CD4-positive, alpha-beta T cell treated with Interferon gamma for 1 hour (primary cell): ENCODE measurements at regions not wholly inside any gene's neighbourhood (a gene's known extent, or its start where the extent isn't known, plus 50 kb on each side); places are given as distances from the start of the nearest gene placed in this dataset.

Experiments used
- DNase-seq: peaks from one replicate; pipeline ENCODE4 v3.0.0-alpha.2; 2020

- no peak for DNase-seq
Observed at GRCh38 chr12:90301095-90301494, 592.5 kb upstream of the ATP2B1 start.

- DNase-seq, result no peak
Observed at GRCh38 chr12:90299666-90300065, 591.0 kb upstream of the ATP2B1 start.

DNA sequence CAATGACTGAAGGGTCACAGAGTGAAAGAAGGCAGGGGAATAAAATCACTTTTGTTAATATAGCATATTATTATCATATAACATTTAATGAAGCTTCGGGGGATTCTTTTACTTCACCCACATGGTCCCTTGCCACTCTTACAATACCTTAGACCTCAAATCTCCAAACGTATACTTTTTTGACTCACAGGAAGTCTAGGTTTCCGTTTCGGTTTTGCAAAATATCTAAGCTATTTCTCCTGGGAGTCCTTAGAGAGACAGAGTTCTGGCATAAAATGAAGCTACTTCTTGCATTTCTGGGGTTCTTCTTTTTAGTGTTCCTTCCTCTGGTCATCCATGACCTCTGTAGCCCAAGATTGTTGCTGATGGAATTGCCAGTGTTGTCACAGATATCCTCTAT lies 590.5 kb upstream of the ATP2B1 start:
- DNase-seq, result no peak

- no peak for DNase-seq
Observed at GRCh38 chr12:90298289-90298948, 589.8 kb upstream of the ATP2B1 start.

DNA sequence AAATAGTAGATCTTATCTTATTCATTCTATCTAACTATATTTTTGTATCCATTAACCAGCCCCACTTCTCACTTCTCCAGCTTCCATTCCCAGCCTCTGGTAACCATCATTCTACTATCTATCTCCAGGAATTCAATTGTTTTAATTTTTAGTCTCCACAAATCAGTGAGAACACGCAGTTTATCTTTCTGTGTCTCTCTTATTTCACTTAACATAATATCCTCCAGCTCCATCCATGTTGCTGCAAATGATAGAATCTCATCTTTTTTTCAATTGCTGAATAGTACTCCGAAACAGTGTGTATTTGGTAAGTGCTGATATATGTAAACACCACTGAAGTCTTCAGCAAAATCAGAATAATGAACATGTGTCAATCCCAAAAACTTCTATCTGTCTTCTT lies 587.2 kb upstream of the ATP2B1 start:
- DNase-seq, result no peak

DNA sequence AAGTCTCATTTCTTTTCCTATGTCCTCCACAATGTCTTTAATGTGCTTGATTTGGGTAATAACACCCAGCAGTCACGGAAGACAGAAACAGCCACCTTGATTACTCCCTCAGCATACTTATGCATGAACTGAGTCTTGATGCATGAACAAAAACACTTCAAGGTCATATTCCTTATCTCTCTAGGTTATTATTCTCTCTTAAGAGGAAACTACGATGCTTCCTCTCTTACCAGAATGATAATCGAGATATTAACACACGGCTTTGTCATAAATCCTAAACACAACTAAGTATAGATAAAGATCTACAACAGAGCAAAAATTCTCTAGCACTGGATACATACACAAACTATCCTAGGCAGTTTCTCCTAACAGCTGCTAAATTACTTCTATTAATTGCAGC lies 583.5 kb upstream of the ATP2B1 start:
- no peak for DNase-seq

DNA sequence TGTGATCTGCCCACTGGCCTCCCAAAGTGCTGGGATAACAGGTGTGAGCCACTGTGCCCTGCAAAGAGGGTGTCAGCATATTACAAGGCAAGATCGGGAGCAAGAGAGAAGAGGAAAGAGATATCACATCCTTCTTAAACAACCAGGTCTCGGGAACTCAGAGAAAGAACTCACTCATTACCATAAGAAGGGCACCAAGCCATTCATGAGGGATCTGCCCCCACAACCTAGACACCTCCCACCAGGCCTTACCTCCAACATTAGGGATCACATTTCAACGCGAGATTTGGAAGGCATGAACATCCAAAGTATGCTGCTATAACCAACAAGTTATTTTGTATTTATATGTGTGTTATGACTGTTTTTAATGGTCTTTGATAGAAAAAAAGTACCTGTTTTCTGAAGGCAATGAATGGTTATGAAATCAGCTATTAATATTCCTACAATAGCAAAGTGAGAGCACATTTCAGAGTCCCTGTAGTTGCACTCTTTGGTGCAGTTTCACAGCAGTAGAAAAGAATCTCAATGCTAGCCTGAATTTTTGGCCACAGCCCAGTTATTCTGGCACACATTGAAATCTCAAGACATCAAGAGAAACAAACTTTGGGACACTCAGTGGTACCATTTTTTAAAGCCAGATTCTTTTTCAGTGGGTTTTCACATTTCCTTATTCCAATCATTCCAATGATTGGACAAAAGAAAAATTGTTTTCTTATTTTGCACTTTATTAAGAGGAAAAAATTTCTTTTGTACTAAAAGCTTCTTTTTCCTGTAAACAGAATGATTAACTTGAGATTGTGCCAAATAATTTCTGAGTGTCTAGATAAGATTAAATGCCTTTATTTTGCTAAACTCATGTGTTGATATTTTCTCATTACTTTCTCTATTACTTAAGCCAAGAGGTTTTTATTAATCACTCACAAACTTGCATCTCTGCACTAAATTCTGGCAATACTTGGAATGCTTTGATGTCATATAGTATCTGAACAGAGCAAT lies 582.6 kb upstream of the ATP2B1 start:
- no peak for DNase-seq

- no peak for DNase-seq
Observed at GRCh38 chr12:90287585-90287984, 578.9 kb upstream of the ATP2B1 start.

DNA sequence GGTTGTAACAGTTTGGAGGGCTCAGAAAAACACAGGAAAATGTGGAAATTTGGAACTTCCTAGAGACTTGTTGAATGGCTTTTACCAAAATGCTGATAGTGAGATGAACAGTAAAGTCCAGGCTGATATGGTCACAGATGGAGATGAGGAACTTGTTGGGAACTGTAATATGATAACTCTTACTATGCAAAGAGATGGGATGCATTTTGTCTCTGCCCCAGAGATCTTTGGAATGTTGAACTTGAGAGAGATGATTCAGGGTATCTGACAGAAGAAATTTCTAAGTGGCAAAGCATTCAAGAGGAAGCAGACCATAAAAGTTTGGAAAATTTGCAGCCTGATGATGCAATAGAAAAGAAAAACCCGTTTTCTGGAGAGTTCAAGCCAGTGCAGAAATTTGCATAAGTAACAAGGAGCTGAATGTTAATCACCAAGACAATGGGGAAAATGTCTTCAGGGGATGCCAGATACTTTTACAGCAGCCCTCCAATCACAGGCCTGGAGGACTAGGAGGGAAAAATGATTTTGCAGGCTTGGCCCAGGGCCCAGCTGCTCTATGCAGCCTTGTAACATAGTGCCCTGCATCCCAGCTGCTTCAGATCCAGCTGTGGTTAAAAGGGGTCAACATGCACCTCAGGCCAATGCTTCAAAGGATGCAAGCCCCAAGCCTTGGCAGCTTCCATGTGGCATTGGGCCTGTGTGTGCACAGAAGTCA lies 572.7 kb upstream of the ATP2B1 start:
- DNase-seq, result no peak

DNA sequence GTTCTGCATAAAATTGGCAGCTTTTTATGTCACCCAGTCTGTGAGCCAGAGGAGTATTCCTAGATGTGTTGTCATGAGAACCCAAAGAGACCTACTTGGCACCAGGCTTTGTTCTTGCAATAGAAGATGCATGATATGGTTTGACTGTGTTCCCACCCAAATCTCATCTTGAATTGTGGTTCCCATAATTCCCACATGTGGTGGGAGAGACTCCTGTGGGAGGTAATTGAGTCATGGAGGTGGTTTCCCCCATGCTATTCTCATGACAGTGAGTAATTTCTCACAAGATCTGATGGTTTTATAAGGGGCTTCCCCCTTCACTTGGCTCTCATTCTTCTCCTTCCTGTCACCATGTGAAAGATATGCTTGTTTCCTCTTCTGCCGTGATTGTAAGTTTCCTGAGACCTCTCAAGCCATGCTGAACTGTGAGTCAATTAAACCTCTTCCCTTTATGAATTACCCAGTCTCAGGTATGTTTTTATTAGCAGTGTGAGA lies 572.0 kb upstream of the ATP2B1 start:
- DNase-seq, result no peak

GRCh38 chr12:90280033-90280432 lies 571.4 kb upstream of the ATP2B1 start:
- DNase-seq, result no peak

- no peak for DNase-seq
Observed at GRCh38 chr12:90275088-90275487, 566.5 kb upstream of the ATP2B1 start.

- no peak for DNase-seq
Observed at GRCh38 chr12:90274407-90274806, 565.8 kb upstream of the ATP2B1 start.

DNA sequence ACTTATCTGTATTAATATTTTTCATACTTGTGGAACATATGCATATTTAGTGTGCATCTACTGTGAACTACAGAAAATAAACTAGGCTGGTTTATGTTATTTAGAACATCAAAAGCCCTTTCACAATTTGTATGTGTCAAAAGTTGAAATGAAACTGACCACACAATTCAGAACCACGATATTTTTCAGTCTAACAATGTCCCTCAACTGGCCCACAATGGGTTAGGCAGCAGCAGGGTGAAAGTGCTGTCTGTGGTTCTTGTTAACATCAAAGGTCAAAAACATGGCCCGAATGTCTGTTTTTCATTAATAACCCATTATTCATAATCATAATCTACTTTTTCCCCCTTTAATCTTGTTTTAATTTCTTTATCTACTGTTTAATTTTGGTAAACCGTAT lies 559.9 kb upstream of the ATP2B1 start:
- DNase-seq, result no peak

- no peak for DNase-seq
Observed at GRCh38 chr12:90262251-90262650, 553.6 kb upstream of the ATP2B1 start.

DNA sequence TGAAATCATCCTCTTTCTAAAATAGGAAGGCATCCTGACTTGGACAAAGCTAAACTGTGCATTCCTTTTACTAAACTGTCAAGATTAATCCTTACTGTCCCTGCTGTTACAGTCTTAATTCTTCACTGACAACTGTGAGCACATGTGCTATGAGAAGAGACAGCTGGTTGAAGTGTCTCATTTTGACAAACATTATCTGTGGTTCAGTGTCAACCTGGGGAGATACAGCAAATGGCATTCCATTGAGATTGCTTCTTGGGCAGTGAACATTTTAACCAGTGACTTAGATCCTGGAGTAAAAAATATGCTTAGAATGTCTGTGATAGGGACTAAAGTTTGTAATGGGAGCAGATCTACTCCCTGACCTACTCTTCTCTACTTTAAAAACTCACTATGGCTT lies 552.6 kb upstream of the ATP2B1 start:
- DNase-seq, result no peak

DNA sequence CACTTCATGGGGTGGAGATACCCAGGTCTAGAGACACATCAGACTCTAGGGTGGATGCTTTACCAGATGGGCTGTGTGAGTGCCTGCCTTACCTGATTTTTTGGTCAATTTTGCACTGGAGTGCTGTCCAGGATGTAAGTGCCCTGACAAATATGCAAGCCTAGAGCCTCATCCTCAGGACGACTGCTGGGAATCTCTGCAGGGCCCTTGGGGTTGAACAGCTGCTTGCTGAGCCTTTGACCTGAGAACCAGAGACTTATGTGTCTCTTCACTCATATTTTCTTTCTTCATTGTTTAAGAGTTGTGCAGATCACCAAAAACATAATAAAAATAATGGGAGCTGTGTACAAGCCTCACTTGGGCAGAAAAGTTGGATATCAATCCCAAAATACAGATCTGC lies 551.5 kb upstream of the ATP2B1 start:
- DNase-seq, result no peak

DNA sequence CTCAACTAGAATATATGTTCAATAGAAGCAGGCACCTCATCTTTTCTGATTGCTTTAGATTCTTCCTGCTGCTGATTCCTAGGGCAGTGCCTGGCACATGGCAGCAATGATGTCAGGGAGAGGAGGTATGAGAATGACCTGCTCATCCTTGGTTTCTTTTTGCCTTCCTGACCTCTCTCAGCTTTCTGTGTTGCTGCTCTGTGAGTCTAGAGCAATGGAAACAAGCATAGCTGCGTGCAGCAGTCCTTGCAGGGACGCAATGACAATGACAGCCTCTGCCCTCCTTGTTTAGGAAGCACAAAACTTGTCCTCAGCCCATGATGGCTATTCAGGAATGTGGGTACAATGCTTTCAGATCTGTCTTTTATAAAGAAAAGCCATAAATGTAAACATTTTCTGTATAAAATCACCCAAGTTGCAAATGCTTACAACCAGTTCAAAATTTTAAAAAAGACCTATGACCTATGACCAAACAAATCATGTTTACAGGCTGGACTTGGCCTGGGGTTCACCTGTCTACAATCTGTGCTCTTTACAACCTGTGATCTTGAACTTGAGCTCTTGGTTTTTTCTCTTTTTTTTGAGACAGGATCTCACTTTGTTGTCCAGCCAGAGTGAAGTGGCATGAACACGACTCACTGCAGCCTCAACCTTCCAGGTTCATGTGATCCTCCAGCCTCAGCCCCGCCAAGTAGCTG lies 549.4 kb upstream of the ATP2B1 start:
- DNase-seq, result no peak

GRCh38 chr12:90254796-90255195 lies 546.2 kb upstream of the ATP2B1 start:
- DNase-seq, result no peak

DNA sequence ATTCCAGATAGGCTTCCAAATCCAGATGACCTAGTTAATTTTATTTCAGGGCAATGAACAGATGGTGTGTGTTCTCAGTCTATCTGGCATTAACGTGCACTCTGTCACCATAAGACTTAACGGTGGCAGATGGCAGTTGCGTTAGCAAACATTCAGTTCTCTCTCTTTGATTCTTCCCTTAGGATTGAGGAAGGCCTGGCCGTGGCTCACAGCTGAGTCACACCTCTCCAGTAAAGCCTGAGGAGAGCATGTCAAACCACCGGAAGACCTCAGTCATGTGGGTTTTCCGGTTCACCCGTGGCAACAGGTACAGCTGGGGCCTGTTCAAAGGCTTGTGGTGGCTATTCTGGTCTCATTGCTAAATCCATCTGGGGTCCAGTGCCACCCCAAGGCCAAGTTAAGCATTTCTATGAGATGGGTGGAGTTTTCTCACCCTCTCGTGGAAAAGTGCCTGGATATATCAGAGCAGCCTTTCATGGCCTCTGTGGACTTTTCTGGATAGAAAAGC lies 545.1 kb upstream of the ATP2B1 start:
- peak; percentile 78 for DNase-seq

- DNase-seq, result no peak
Observed at GRCh38 chr12:90253136-90253535, 544.5 kb upstream of the ATP2B1 start.

DNA sequence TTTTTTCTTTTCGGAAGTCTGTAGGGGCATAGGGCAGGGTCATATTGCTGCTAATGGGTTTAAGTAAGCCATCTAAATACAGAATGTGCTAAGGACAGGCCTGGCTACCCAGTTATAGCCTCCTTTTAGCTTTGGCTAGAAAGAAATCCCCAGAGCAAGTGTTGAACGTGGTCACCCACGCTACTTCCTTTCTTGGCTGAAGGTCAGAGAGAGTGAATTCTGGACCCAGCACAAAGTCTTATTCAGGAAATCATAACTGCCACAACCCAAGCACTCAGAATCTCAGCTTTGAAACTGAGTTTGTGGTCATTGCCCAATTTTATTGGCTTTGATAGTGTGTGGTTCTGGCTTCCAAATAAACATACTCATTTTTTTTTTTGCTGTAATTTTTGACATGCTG lies 542.1 kb upstream of the ATP2B1 start:
- DNase-seq, result no peak

DNA sequence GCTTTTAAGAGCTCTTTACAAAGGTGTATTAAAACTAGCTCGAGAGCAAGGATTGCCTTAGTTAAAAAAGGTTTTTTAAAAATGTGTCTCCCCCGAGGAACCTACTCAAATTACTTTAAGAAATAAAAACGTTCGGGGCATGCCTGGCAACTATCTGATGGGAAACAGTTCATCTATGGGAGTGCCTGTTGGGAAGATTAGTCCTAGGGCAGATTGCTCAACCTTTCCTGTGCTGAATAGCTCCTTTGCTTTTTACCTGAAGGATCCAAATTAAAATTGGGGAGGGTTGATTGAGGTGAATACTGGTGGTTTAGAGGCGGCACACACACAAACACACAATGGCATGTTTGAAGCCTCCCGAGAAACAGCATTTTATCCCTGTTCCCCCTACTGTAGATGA lies 541.4 kb upstream of the ATP2B1 start:
- no peak for DNase-seq
